IPS-NIHi11 (cell line): ENCODE measurements at regions not wholly inside any gene's neighbourhood (a gene's known extent, or its start where the extent isn't known, plus 50 kb on each side); places are given as distances from the start of the nearest gene placed in this dataset.
"Not testable (repeated sequence)": the region's sequence is repeated elsewhere in the genome, so short reads cannot be mapped to it uniquely, and the experiment has no call there.

Experiments
- DNase-seq: peaks from one replicate; pipeline ENCODE4 v3.0.0; 2012; ENCODE audit warnings: mixed read lengths, low spot score

GRCh38 chr20:51123887-51124286 is 101.0 kb upstream of the KCNG1 start:
- DNase-seq, result not testable (repeated sequence)

- no peak for DNase-seq
Observed at GRCh38 chr20:51122931-51123658, 100.2 kb upstream of the KCNG1 start.

- peak; percentile 39 for DNase-seq
Observed at GRCh38 chr20:51121901-51122412, 99.0 kb upstream of the KCNG1 start.

- no peak for DNase-seq
Observed at GRCh38 chr20:51121272-51121671, 98.4 kb upstream of the KCNG1 start.

- DNase-seq, result no peak
Observed at GRCh38 chr20:51120868-51121267, 98.0 kb upstream of the KCNG1 start.

GRCh38 chr20:51120438-51120837 is 97.5 kb upstream of the KCNG1 start:
- no peak for DNase-seq

GRCh38 chr20:51119914-51120313 is 97.0 kb upstream of the KCNG1 start:
- DNase-seq, result no peak

GRCh38 chr20:51118985-51119527 is 96.1 kb upstream of the KCNG1 start:
- DNase-seq, result no peak

GRCh38 chr20:51118216-51118615 is 95.3 kb upstream of the KCNG1 start:
- DNase-seq, result no peak

- no peak for DNase-seq
Observed at GRCh38 chr20:51116765-51117686, 94.1 kb upstream of the KCNG1 start.

- no peak for DNase-seq
Observed at GRCh38 chr20:51111290-51111689, 88.4 kb upstream of the KCNG1 start.

- DNase-seq, result no peak
Observed at GRCh38 chr20:51108638-51109363, 85.9 kb upstream of the KCNG1 start.

GRCh38 chr20:51106011-51106410 is 83.1 kb upstream of the KCNG1 start:
- DNase-seq, result no peak

GRCh38 chr20:51104960-51105920 is 82.3 kb upstream of the KCNG1 start:
- no peak for DNase-seq

- DNase-seq, result no peak
Observed at GRCh38 chr20:51100617-51101016, 77.7 kb upstream of the KCNG1 start.

- no peak for DNase-seq
Observed at GRCh38 chr20:51098284-51098810, 75.4 kb upstream of the KCNG1 start.

GRCh38 chr20:51097351-51098120 is 74.6 kb upstream of the KCNG1 start:
- no peak for DNase-seq

- DNase-seq, result no peak
Observed at GRCh38 chr20:51096582-51097267, 73.8 kb upstream of the KCNG1 start.
